Fibroblast of pulmonary artery (primary cell): ENCODE measurements at regions not wholly inside any gene's neighbourhood (a gene's known extent, or its start where the extent isn't known, plus 50 kb on each side); places are given as distances from the start of the nearest gene placed in this dataset.

Source experiments
- DNase-seq: peaks from one replicate; pipeline ENCODE4 v3.0.0-alpha.2; 2010; ENCODE audit warnings: low read depth
- H3K4me3 ChIP-seq: replicated peaks from 2 replicates; pipeline ENCODE4 v1.5.1; 2011; ENCODE audit warnings: low read depth, mild to moderate bottlenecking, control low read depth, low read length, moderate library complexity
- TF ChIP-seq, protein P1 (sequence below): IDR thresholded peaks from 2 replicates; pipeline ENCODE4 v1.5.1; 2011; ENCODE audit warnings: mild to moderate bottlenecking, control low read depth, low read length, inconsistent platforms; ENCODE audit errors: missing control alignments

GRCh38 chr5:124570285-124571035 is 176.0 kb downstream of the ZNF608 start:
- no peak overlapping the region for H3K4me3 ChIP-seq
- TF ChIP-seq, protein P1, sequence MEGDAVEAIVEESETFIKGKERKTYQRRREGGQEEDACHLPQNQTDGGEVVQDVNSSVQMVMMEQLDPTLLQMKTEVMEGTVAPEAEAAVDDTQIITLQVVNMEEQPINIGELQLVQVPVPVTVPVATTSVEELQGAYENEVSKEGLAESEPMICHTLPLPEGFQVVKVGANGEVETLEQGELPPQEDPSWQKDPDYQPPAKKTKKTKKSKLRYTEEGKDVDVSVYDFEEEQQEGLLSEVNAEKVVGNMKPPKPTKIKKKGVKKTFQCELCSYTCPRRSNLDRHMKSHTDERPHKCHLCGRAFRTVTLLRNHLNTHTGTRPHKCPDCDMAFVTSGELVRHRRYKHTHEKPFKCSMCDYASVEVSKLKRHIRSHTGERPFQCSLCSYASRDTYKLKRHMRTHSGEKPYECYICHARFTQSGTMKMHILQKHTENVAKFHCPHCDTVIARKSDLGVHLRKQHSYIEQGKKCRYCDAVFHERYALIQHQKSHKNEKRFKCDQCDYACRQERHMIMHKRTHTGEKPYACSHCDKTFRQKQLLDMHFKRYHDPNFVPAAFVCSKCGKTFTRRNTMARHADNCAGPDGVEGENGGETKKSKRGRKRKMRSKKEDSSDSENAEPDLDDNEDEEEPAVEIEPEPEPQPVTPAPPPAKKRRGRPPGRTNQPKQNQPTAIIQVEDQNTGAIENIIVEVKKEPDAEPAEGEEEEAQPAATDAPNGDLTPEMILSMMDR, result no peak
- DNase-seq, result no peak

DNA sequence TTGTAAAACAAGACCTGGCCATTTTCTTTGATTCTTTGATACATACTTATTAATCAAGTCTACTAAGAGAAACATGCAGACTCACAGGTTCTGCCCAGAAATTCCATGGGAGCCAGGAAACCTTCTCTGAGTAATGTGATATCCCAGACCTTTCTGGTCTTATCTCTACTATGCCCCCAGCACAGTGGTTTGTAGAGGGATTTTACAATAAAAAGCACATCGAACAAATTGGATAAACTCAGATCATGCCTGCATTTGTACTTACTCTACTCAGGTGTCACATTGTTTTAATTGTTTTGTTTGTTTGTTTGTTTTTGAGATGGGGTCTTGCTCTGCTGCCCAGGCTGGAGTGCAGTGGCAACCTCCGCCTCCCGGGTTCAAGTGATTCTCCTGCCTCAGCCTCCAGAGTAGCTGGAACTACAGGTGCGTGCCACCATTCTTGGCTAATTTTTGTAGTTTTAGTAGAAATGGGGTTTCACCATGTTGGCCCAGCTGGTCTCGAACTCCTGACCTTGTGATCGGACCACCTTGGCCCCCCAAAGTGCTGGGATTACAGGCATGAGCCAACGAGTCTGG is 179.5 kb downstream of the ZNF608 start:
- DNase-seq, result no peak
- TF ChIP-seq, protein P1, result no peak

DNA sequence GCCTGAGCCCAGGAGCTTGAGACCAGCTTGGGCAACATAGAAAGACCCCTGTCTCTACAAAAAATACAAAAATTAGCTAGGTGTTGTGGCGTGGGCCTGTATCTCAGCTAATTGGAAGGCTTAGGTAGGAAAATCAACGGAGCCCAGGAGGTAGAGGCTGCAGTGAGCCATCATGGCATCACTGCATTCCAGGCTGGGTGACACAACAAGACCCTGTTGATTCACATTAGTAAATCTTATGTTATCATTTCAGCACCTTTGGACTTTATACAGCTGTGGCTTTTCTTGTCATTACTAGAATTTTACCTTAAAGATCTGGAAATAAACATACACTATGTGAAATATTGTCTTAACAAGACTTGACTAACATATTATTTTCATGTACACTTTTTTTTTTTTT is 185.0 kb downstream of the ZNF608 start:
- H3K4me3 ChIP-seq, result no peak overlapping the region
- DNase-seq, result no peak
- TF ChIP-seq, protein P1, result no peak

More for the DNA sequence above, 179.5 kb downstream of the ZNF608 start:
- no peak overlapping the region for H3K4me3 ChIP-seq

GRCh38 chr5:124560370-124560769 is 186.1 kb downstream of the ZNF608 start:
- no peak for DNase-seq
- TF ChIP-seq, protein P1, result no peak

GRCh38 chr5:124557761-124558160 is 188.7 kb downstream of the ZNF608 start:
- H3K4me3 ChIP-seq, result no peak overlapping the region
- TF ChIP-seq, protein P1, result no peak
- no peak for DNase-seq

More at GRCh38 chr5:124560370-124560769, 186.1 kb downstream of the ZNF608 start:
- H3K4me3 ChIP-seq, result no peak overlapping the region

- DNase-seq, result no peak
- no peak overlapping the region for H3K4me3 ChIP-seq
- TF ChIP-seq, protein P1, result no peak
Measured at GRCh38 chr5:124554746-124555578, 191.5 kb downstream of the ZNF608 start.
